ES-I3 (cell line): ENCODE measurements at regions not wholly inside any gene's neighbourhood (a gene's known extent, or its start where the extent isn't known, plus 50 kb on each side); places are given as distances from the start of the nearest gene placed in this dataset.

Source experiments
- H3K36me3 ChIP-seq: 2 replicates; pipeline ENCODE4 v1.6.1; 2013; ENCODE audit warnings: mild to moderate bottlenecking, low read length, control low read depth, moderate library complexity; ENCODE audit not compliant: insufficient read depth
- H3K4me1 ChIP-seq: 2 replicates; pipeline ENCODE4 v1.6.1; 2013; ENCODE audit warnings: mild to moderate bottlenecking, control low read depth, low read length; ENCODE audit not compliant: insufficient read depth
- H3K9ac ChIP-seq: 2 replicates; pipeline ENCODE4 v1.6.1; 2013; ENCODE audit warnings: low read depth, mild to moderate bottlenecking, low read length, moderate library complexity
- H3K9me3 ChIP-seq: 2 replicates; pipeline ENCODE4 v1.6.1; 2013; ENCODE audit warnings: mild to moderate bottlenecking, low read length, moderate library complexity; ENCODE audit not compliant: control insufficient read depth, insufficient read depth

- no peak overlapping the region for H3K9ac ChIP-seq
- H3K9me3 ChIP-seq, result no peaks in the 10 kb centered on the region
- no peaks in the 10 kb centered on the region for H3K36me3 ChIP-seq
- no peaks in the 10 kb centered on the region for H3K4me1 ChIP-seq
These were observed 56.4 kb upstream of the RBMS1 start for GRCh38 chr2:160550048-160550447.

GRCh38 chr2:160551259-160551658 is 57.7 kb upstream of the RBMS1 start:
- H3K36me3 ChIP-seq, result no peaks in the 10 kb centered on the region
- no peak overlapping the region for H3K9ac ChIP-seq
- H3K4me1 ChIP-seq, result no peaks in the 10 kb centered on the region
- H3K9me3 ChIP-seq, result no peaks in the 10 kb centered on the region

- Histone ChIP-seq H3K9me3 (no peaks in the 10 kb centered on the region), H3K36me3 (no peaks in the 10 kb centered on the region), H3K4me1 (no peaks in the 10 kb centered on the region), H3K9ac (no peak overlapping the region)
These were observed 61.9 kb upstream of the RBMS1 start for GRCh38 chr2:160555420-160556071.

- H3K9ac ChIP-seq, result no peak overlapping the region
- no peaks in the 10 kb centered on the region for H3K36me3 ChIP-seq
- no peaks in the 10 kb centered on the region for H3K9me3 ChIP-seq
- H3K4me1 ChIP-seq, result peaks cover 5% of the 10 kb centered on the region; the same call in 1 of the 2 replicates
These were observed 64.3 kb upstream of the RBMS1 start for GRCh38 chr2:160557903-160558302.

- Histone ChIP-seq H3K36me3 (no peaks in the 10 kb centered on the region), H3K4me1 (peaks cover 5% of the 10 kb centered on the region; the same call in 1 of the 2 replicates), H3K9me3 (no peaks in the 10 kb centered on the region), H3K9ac (no peak overlapping the region)
These were observed 64.9 kb upstream of the RBMS1 start for GRCh38 chr2:160558531-160558930.

GRCh38 chr2:160561551-160562295 is 68.1 kb upstream of the RBMS1 start:
- no peaks in the 10 kb centered on the region for H3K36me3 ChIP-seq
- H3K4me1 ChIP-seq, result peaks cover 5% of the 10 kb centered on the region; the same call in 1 of the 2 replicates
- no peaks in the 10 kb centered on the region for H3K9me3 ChIP-seq
- H3K9ac ChIP-seq, result no peak overlapping the region

- Histone ChIP-seq H3K36me3 (no peaks in the 10 kb centered on the region), H3K4me1 (peaks cover 5% of the 10 kb centered on the region; the same call in 1 of the 2 replicates), H3K9me3 (no peaks in the 10 kb centered on the region), H3K9ac (no peak overlapping the region)
These were observed 69.1 kb upstream of the RBMS1 start for GRCh38 chr2:160562730-160563129.

- Histone ChIP-seq H3K9ac (no peak overlapping the region), H3K4me1 (peaks cover 5% of the 10 kb centered on the region; the same call in 1 of the 2 replicates), H3K9me3 (no peaks in the 10 kb centered on the region), H3K36me3 (no peaks in the 10 kb centered on the region)
These were observed 71.0 kb upstream of the RBMS1 start for GRCh38 chr2:160564591-160564990.

GRCh38 chr2:160565099-160565845 is 71.7 kb upstream of the RBMS1 start:
- H3K4me1 ChIP-seq, result peaks cover 5% of the 10 kb centered on the region; the same call in 1 of the 2 replicates
- no peak overlapping the region for H3K9ac ChIP-seq
- H3K9me3 ChIP-seq, result no peaks in the 10 kb centered on the region
- no peaks in the 10 kb centered on the region for H3K36me3 ChIP-seq

GRCh38 chr2:160566717-160567116 is 73.1 kb upstream of the RBMS1 start:
- Histone ChIP-seq H3K36me3 (no peaks in the 10 kb centered on the region), H3K4me1 (peaks cover 3% of the 10 kb centered on the region; the same call in 1 of the 2 replicates), H3K9ac (no peak overlapping the region), H3K9me3 (no peaks in the 10 kb centered on the region)

GRCh38 chr2:160568856-160569255 is 75.2 kb upstream of the RBMS1 start:
- H3K36me3 ChIP-seq, result no peaks in the 10 kb centered on the region
- H3K4me1 ChIP-seq, result no peaks in the 10 kb centered on the region
- no peak overlapping the region for H3K9ac ChIP-seq
- no peaks in the 10 kb centered on the region for H3K9me3 ChIP-seq

- Histone ChIP-seq H3K36me3 (no peaks in the 10 kb centered on the region), H3K4me1 (no peaks in the 10 kb centered on the region), H3K9me3 (no peaks in the 10 kb centered on the region), H3K9ac (no peak overlapping the region)
These were observed 76.8 kb upstream of the RBMS1 start for GRCh38 chr2:160570376-160570775.

GRCh38 chr2:160574468-160575140 is 81.0 kb upstream of the RBMS1 start:
- Histone ChIP-seq H3K4me1 (peaks cover 3% of the 10 kb centered on the region; the same call in 1 of the 2 replicates), H3K36me3 (no peaks in the 10 kb centered on the region), H3K9ac (no peak overlapping the region), H3K9me3 (no peaks in the 10 kb centered on the region)

- Histone ChIP-seq H3K9me3 (no peaks in the 10 kb centered on the region), H3K9ac (no peak overlapping the region), H3K36me3 (no peaks in the 10 kb centered on the region), H3K4me1 (peaks cover 3% of the 10 kb centered on the region; the same call in 1 of the 2 replicates)
These were observed 81.8 kb upstream of the RBMS1 start for GRCh38 chr2:160575368-160575767.
